ENCODE measurements at regions not wholly inside any gene's neighbourhood (a gene's known extent, or its start where the extent isn't known, plus 50 kb on each side); places are given as distances from the start of the nearest gene placed in this dataset.

GRCh38 chr13:60261432-60262351 lies 98.0 kb upstream of the DIAPH3 start:
- TF ChIP-seq CEBPB (IDR thresholded peaks at IDR 0.05) (no peak), NFIC (IDR thresholded peaks at IDR 0.05) (no peak), RAD21 (IDR thresholded peaks at IDR 0.05; ENCODE audit: low read depth) (no peak), ZBTB7A (IDR thresholded peaks at IDR 0.05; ENCODE audit: low read depth) (no peak), EGR1 (IDR thresholded peaks at IDR 0.05) (no peak), FOXM1 (IDR thresholded peaks at IDR 0.05; ENCODE audit: borderline replicate concordance, low read depth) (no peak)

GRCh38 chr13:60265566-60265965 lies 101.8 kb upstream of the DIAPH3 start:
- TF ChIP-seq EP300 (IDR thresholded peaks at IDR 0.05; ENCODE audit: borderline replicate concordance) (no peak), REST (IDR thresholded peaks at IDR 0.05; ENCODE audit: low read depth) (no peak), EGR1 (IDR thresholded peaks at IDR 0.05) (no peak), CEBPB (IDR thresholded peaks at IDR 0.05) (no peak), CREB1 (IDR thresholded peaks at IDR 0.05; ENCODE audit: low read depth) (no peak), RAD21 (IDR thresholded peaks at IDR 0.05; ENCODE audit: low read depth) (no peak), YY1 (IDR thresholded peaks at IDR 0.05; ENCODE audit: low read depth) (no peak), TCF12 (IDR thresholded peaks at IDR 0.05; ENCODE audit: low read depth) (no peak), TEAD4 (IDR thresholded peaks at IDR 0.05) (no peak), NFIC (IDR thresholded peaks at IDR 0.05) (no peak), MAX (IDR thresholded peaks at IDR 0.05) (no peak), FOXM1 (IDR thresholded peaks at IDR 0.05; ENCODE audit: borderline replicate concordance, low read depth) (no peak), ZBTB7A (IDR thresholded peaks at IDR 0.05; ENCODE audit: low read depth) (no peak), TAF1 (IDR thresholded peaks at IDR 0.05; ENCODE audit: low read depth) (no peak)
- TF ChIP-seq, protein P1, sequence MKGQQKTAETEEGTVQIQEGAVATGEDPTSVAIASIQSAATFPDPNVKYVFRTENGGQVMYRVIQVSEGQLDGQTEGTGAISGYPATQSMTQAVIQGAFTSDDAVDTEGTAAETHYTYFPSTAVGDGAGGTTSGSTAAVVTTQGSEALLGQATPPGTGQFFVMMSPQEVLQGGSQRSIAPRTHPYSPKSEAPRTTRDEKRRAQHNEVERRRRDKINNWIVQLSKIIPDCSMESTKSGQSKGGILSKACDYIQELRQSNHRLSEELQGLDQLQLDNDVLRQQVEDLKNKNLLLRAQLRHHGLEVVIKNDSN (IDR thresholded peaks at IDR 0.05) = no peak

GRCh38 chr13:60267498-60268202 lies 103.9 kb upstream of the DIAPH3 start:
- TF ChIP-seq ZBTB7A (IDR thresholded peaks at IDR 0.05; ENCODE audit: low read depth) (no peak), EP300 (IDR thresholded peaks at IDR 0.05; ENCODE audit: borderline replicate concordance) (no peak), MAX (IDR thresholded peaks at IDR 0.05) (peak; percentile 48), RAD21 (IDR thresholded peaks at IDR 0.05; ENCODE audit: low read depth) (peak; percentile 18; the same call in 1 of the 2 replicates), TAF1 (IDR thresholded peaks at IDR 0.05; ENCODE audit: low read depth) (0 out of 2 replicates have a peak, but pooled peaks have one; percentile 30), YY1 (IDR thresholded peaks at IDR 0.05; ENCODE audit: low read depth) (peak; percentile 30; the same call in 1 of the 2 replicates)

DNA sequence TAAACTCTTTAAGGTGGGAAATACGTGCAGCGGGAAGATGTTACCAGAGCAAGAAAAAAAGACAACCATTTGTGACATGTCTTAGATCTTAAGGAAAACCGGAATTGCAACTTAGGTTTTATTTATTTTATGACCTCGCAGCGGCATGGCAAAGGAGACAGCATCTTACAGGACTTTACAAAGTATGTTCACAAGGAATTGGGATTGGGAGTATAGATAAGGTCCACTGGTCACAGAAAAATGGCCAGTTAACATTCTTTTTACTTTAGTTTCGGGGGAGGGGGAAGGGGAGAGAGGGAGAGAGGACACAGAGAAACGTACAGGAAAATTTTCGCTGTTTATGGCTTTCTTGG lies 104.5 kb upstream of the DIAPH3 start:
- TF ChIP-seq RAD21 (IDR thresholded peaks at IDR 0.05; ENCODE audit: low read depth) = no peak
- no peak for TF ChIP-seq MAX (IDR thresholded peaks at IDR 0.05)
- no peak for TF ChIP-seq CREB1 (IDR thresholded peaks at IDR 0.05; ENCODE audit: low read depth)
- no peak for TF ChIP-seq EGR1 (IDR thresholded peaks at IDR 0.05)
- TF ChIP-seq TCF12 (IDR thresholded peaks at IDR 0.05; ENCODE audit: low read depth) = no peak
- TF ChIP-seq ZBTB7A (IDR thresholded peaks at IDR 0.05; ENCODE audit: low read depth) = no peak

- TF ChIP-seq TAF1 (IDR thresholded peaks at IDR 0.05; ENCODE audit: low read depth) (no peak), TCF12 (IDR thresholded peaks at IDR 0.05; ENCODE audit: low read depth) (no peak), YY1 (IDR thresholded peaks at IDR 0.05; ENCODE audit: low read depth) (no peak), FOXM1 (IDR thresholded peaks at IDR 0.05; ENCODE audit: borderline replicate concordance, low read depth) (no peak), EP300 (IDR thresholded peaks at IDR 0.05; ENCODE audit: borderline replicate concordance) (no peak), RAD21 (IDR thresholded peaks at IDR 0.05; ENCODE audit: low read depth) (no peak), CEBPB (IDR thresholded peaks at IDR 0.05) (no peak), EGR1 (IDR thresholded peaks at IDR 0.05) (no peak), MAX (IDR thresholded peaks at IDR 0.05) (no peak), TEAD4 (IDR thresholded peaks at IDR 0.05) (no peak), CREB1 (IDR thresholded peaks at IDR 0.05; ENCODE audit: low read depth) (no peak), REST (IDR thresholded peaks at IDR 0.05; ENCODE audit: low read depth) (no peak), ZBTB7A (IDR thresholded peaks at IDR 0.05; ENCODE audit: low read depth) (no peak), NFIC (IDR thresholded peaks at IDR 0.05) (no peak)
- TF ChIP-seq, protein P1 (IDR thresholded peaks at IDR 0.05) = no peak
These were observed 110.3 kb upstream of the DIAPH3 start for GRCh38 chr13:60273971-60274527.

All from Ishikawa (cell line).